Fibroblast of villous mesenchyme (primary cell): ENCODE measurements at regions not wholly inside any gene's neighbourhood (a gene's known extent, or its start where the extent isn't known, plus 50 kb on each side); places are given as distances from the start of the nearest gene placed in this dataset.

ENCODE experiments used
- DNase-seq: peaks from one replicate; pipeline ENCODE4 v3.0.0-alpha.2; 2010; ENCODE audit warnings: low read depth
- H3K4me3 ChIP-seq: 2 replicates; pipeline ENCODE4 v1.5.1; 2011; ENCODE audit warnings: low read depth, mild to moderate bottlenecking, low read length
- TF ChIP-seq, protein P1 (sequence below): IDR thresholded peaks from 2 replicates; pipeline ENCODE4 v1.5.1; 2012; ENCODE audit warnings: low read depth, mild to moderate bottlenecking, low read length; ENCODE audit not compliant: insufficient read depth

DNA sequence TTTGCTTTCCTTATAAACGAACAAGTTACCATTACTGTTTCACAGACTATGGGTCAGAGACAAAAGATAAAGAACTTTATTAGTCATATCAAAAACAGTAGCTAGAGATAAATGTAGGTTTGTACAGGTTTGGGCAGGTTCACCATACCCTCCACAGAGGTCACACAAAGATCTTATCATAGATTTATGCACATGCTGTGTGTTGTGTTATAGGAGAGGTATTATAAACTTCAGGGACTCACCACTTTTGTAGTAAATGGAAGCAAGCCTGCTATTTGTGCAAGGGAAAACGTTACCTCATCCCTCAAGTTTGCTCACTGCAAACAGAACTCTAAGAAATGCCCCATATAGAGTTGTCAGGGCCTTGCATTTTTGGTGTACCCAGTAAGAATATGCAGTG, 584.5 kb upstream of the LRRTM1 start:
- H3K4me3 ChIP-seq, result no peak overlapping the region
- DNase-seq, result no peak
- TF ChIP-seq, protein P1, sequence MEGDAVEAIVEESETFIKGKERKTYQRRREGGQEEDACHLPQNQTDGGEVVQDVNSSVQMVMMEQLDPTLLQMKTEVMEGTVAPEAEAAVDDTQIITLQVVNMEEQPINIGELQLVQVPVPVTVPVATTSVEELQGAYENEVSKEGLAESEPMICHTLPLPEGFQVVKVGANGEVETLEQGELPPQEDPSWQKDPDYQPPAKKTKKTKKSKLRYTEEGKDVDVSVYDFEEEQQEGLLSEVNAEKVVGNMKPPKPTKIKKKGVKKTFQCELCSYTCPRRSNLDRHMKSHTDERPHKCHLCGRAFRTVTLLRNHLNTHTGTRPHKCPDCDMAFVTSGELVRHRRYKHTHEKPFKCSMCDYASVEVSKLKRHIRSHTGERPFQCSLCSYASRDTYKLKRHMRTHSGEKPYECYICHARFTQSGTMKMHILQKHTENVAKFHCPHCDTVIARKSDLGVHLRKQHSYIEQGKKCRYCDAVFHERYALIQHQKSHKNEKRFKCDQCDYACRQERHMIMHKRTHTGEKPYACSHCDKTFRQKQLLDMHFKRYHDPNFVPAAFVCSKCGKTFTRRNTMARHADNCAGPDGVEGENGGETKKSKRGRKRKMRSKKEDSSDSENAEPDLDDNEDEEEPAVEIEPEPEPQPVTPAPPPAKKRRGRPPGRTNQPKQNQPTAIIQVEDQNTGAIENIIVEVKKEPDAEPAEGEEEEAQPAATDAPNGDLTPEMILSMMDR, result no peak

DNA sequence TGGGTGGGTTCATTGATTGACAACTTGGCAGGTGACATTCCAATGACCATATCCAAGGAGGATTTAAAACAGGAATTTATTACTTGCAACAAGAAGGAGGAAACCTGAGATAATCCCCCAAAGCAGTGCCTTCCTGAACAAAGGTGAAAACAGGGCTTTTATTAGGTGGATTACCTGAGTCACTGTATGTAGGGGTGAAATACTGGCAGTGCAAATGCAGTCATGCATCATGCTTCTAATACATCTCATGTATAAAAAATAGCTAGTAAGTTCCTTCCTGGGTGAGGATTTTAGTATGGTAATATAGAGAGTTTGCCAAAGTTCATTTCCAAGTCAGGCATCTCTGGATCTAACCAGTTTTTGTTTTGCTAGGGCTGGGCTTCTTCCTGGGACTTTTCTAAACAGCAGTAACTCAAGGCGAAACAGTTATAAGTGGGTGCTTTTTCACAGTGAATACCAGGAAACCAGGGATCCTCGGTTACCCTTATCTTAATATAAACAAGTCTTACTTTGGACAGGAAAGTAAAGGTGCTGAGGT, 583.4 kb upstream of the LRRTM1 start:
- TF ChIP-seq, protein P1, result no peak
- H3K4me3 ChIP-seq, result no peak overlapping the region
- DNase-seq, result no peak

DNA sequence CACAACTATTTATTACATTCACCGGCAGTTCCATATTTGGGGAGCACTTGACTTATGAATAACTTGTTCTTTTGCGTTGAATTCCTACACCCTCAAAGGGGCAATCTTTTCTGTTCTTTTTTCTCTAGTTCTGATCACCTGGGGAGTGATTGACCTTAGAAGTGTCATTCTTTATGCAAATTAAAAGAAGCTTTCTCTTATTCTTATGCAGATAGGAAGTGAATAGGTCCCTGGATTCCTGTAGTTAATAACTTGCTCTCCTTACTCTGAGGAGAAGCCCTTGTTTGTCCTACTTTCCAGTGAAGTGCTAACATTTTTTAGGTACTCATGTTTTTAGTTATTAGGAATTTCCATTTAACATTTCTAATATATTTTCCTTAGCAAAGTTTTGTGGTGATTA, 569.8 kb upstream of the LRRTM1 start:
- H3K4me3 ChIP-seq, result no peak overlapping the region
- DNase-seq, result no peak
- TF ChIP-seq, protein P1, result no peak

DNA sequence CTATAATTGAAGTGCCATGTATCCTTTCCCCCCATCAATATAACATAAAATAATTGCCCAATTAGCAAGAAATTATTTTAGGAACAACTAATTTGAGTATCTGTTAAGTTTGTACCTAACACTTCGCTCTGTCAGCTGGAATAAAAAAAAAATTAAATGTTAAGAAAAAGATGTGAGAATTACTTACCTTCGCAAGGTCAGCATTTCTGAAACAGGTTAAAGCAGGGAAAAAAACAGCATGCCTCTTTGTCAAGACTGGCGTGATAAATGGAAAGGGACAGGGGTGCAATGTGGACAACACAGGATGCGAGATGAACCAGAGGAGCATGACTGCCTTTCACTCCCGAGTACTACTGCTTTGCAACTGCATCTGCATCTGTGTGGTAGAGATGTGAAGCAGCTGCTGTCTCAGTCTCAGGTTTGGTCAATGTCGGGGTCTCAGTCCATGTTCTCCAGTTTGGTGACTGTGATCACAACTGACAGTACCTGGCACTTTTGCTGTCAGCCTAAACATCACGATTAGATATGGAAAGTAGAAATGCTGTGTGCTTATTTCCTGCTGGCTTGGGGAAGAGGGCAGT, 565.4 kb upstream of the LRRTM1 start:
- no peak for DNase-seq
- TF ChIP-seq, protein P1, result no peak
- H3K4me3 ChIP-seq, result no peak overlapping the region

DNA sequence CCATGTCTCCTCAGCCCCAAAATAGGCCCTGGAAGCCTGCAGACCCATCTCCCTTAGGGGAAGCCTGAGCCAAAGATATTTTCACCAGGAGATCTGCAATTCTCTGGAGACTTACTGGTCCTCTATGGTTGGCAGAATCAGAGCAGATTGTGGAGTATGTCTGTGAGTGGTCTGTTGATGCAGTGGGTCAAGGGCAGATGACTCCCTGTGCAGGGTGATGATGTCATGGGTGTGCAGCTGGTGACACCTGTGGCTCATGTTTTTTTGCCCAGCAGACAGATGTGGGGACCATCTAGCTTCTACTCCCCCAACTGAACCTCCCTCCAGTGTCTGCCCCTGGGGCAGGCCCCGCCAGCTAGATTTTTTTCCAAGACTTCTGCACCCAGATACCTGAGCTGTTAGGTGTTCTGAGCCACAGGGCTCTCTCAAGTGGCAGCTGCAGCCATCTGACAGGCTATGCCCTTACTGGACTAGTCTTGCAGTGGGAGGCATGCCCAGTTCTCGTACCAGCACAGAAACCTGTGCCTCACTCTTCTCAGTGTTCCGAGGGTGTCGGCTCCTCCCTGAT, 558.7 kb upstream of the LRRTM1 start:
- TF ChIP-seq, protein P1, result no peak
- H3K4me3 ChIP-seq, result no peak overlapping the region

DNA sequence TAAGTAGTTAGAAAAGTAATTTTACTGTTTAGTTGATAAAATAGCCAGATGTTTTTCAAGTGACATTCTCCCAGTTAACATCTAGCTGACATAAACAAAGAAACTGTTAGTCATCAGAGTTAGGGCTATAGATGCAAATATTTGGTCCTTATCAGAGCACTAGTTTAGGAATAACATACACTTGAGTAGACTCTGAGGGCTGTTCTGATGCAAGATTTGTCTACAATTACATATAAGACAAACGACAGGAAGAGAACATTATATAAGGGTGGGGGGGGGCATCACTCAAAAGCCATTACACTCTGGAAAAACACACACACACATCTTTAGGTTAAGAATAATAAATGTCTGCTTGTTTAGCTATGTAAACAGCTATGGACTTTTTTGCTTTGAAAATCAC, 554.4 kb upstream of the LRRTM1 start:
- peak; percentile 37 for DNase-seq
- TF ChIP-seq, protein P1, result no peak
- no peak overlapping the region for H3K4me3 ChIP-seq

More for the DNA sequence above, 558.7 kb upstream of the LRRTM1 start:
- no peak for DNase-seq
